Fibroblast of pulmonary artery (primary cell): ENCODE measurements at regions not wholly inside any gene's neighbourhood (a gene's known extent, or its start where the extent isn't known, plus 50 kb on each side); places are given as distances from the start of the nearest gene placed in this dataset.
"Not testable (repeated sequence)": the region's sequence is repeated elsewhere in the genome, so short reads cannot be mapped to it uniquely, and the experiment has no call there.

ENCODE experiments used
- DNase-seq: peaks from one replicate; pipeline ENCODE4 v3.0.0-alpha.2; 2010; ENCODE audit warnings: low read depth
- H3K4me3 ChIP-seq: replicated peaks from 2 replicates; pipeline ENCODE4 v1.5.1; 2011; ENCODE audit warnings: low read depth, mild to moderate bottlenecking, control low read depth, low read length, moderate library complexity
- CTCF ChIP-seq: IDR thresholded peaks from 2 replicates; pipeline ENCODE4 v1.5.1; 2011; ENCODE audit warnings: mild to moderate bottlenecking, control low read depth, low read length, inconsistent platforms; ENCODE audit errors: missing control alignments

DNA sequence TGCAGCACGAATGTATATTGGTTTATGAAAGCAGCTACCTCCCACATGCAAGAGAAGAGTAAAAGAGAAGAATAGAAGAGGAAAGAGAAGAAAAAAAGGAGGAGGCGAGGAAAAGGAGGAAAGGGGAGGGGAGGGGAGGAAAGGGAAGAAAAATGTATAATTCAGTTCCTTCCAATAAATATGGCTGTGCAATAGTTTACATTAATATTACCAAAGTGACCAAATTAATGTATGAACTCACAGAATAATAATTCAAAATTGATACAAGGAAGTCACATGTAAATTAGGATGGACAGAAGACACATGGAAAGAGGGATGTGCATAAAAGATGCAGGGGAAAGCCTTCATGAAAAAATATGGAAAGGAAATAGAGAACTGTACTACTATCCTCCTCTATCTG lies 172.5 kb downstream of the SLC38A4 start:
- TF ChIP-seq CTCF: no peak
- no peak for DNase-seq
- no peak overlapping the region for H3K4me3 ChIP-seq

DNA sequence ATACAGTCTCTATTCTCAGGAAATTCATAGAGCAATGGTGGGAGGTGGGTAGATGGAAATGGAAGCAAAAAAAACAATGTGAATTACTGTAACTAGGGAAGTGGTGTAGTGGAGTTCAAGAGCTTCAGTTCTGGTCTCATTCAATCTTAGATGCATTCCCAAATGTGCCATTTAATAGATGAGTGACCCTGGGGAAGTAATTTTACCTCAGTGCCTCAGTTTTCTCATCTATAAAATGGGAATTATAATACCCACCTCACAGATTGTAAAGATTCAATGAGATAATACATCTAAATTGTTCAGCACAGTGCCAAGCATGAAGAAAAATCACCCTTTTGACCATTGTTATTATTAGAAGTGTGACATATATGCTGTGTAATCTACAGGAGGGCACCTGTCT lies 173.1 kb downstream of the SLC38A4 start:
- no peak for DNase-seq
- no peak for TF ChIP-seq CTCF
- no peak overlapping the region for H3K4me3 ChIP-seq

- no peak for TF ChIP-seq CTCF
- no peak overlapping the region for H3K4me3 ChIP-seq
- no peak for DNase-seq
Observed at GRCh38 chr12:46650688-46651087, 175.1 kb downstream of the SLC38A4 start.

- no peak overlapping the region for H3K4me3 ChIP-seq
- no peak for DNase-seq
- TF ChIP-seq CTCF: no peak
Observed at GRCh38 chr12:46649433-46649832, 176.4 kb downstream of the SLC38A4 start.

GRCh38 chr12:46647034-46647433 lies 178.8 kb downstream of the SLC38A4 start:
- H3K4me3 ChIP-seq: no peak overlapping the region
- TF ChIP-seq CTCF: no peak
- no peak for DNase-seq

GRCh38 chr12:46641649-46642048 lies 184.1 kb downstream of the SLC38A4 start:
- DNase-seq, H3K4me3 ChIP-seq: not testable (repeated sequence)

- no peak overlapping the region for H3K4me3 ChIP-seq
- TF ChIP-seq CTCF: no peak
- DNase-seq: no peak
Observed at GRCh38 chr12:46635818-46636217, 190.0 kb downstream of the SLC38A4 start.
